ENCODE measurements at regions not wholly inside any gene's neighbourhood (a gene's known extent, or its start where the extent isn't known, plus 50 kb on each side); places are given as distances from the start of the nearest gene placed in this dataset.

DNA sequence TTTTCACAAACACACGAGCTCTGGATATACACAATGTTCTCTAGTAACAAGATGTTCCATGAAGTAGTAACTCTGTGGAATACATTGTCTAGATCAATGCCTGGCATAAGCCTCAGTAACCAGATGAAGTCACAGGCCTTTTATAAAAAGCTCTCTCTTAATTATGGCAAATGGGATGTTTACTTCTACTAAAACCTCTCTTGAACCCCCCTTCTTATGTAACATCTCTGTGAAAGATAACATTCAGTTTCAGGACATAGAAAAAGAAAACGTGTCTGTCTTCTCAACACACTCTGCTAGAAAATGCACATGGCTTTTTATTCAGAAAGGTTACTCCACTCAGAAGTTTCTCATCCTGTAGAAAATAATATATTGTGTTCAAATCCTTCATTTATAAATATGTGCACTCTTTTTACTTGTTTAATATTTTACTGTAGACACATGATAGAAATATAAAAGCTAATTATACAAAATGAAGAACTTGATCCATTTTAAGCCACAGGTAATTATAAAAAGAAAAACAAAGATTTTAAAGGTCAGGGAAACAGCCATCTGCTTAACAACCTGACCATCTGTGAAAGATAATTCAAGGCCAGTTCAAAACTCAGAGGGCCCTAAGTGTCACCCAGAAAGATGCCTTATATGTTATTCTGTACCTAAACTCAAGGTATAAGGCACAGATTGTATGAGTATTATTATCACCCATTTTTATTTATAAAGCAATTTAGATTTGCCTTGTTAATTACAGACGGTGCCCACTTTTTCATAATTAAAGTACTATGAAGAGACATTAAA lies 812.0 kb downstream of the CDH18 start:
- no peak overlapping the region for H2BK20ac ChIP-seq (ENCODE audit: low read length)
- no peak overlapping the region for H2BK120ac ChIP-seq (replicated peaks; ENCODE audit: low read depth, low read length)
- no peaks in the 10 kb centered on the region for H3K79me1 ChIP-seq (ENCODE audit: low read depth, low read length)
- TF ChIP-seq BCL11A (IDR thresholded peaks at IDR 0.05; ENCODE audit: low read depth in 2 of 2, low read length in 2 of 2) (no peak), RBBP5 (IDR thresholded peaks at IDR 0.05; ENCODE audit: borderline replicate concordance, low read depth, low read length) (no peak), SP4 (IDR thresholded peaks at IDR 0.05; ENCODE audit: low read length) (no peak), RNF2 (IDR thresholded peaks at IDR 0.05; ENCODE audit: borderline replicate concordance, low read depth, low read length, missing control alignments, poor library complexity, severe bottlenecking) (no peak), CHD2 (IDR thresholded peaks at IDR 0.05; ENCODE audit: low read length) (no peak), RFX5 (IDR thresholded peaks at IDR 0.05; ENCODE audit: borderline replicate concordance, low read depth, low read length) (no peak), EP300 (IDR thresholded peaks at IDR 0.05; ENCODE audit: borderline replicate concordance in 1 of 2, low read depth in 2 of 2, low read length in 2 of 2) (no peak), PHF8 (conservative IDR thresholded peaks at IDR 0.05; ENCODE audit: low read depth, low read length) (no peak), TAF7 (optimal IDR thresholded peaks at IDR 0.05; ENCODE audit: borderline replicate concordance, low read depth, low read length) (no peak), SP1 (IDR thresholded peaks at IDR 0.05; ENCODE audit: low read depth, low read length) (no peak), SIRT6 (IDR thresholded peaks at IDR 0.05; ENCODE audit: low read length) (no peak), POU5F1 (IDR thresholded peaks at IDR 0.05; ENCODE audit: low read depth, low read length) (no peak)
- TF ChIP-seq, protein P1, sequence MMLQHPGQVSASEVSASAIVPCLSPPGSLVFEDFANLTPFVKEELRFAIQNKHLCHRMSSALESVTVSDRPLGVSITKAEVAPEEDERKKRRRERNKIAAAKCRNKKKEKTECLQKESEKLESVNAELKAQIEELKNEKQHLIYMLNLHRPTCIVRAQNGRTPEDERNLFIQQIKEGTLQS (IDR thresholded peaks at IDR 0.05; ENCODE audit: insufficient read depth, low read depth, low read length): no peak
- POLR2A ChIA-PET (ENCODE audit: partially characterized antibody): no interaction called here
- H3K18ac ChIP-seq (ENCODE audit: extremely low read depth, low read length): no peak overlapping the region
- DNase-seq (ENCODE audit: low read depth in 1 of 2, low spot score in 2 of 2) (no peak), FAIRE-seq (no peak)
- no peak overlapping the region for H3K56ac ChIP-seq (replicated peaks; ENCODE audit: insufficient read length, low read depth, low read length)
- H2AK5ac ChIP-seq (ENCODE audit: low read depth, low read length): no peak overlapping the region
- no peaks in the 10 kb centered on the region for H3K9me3 ChIP-seq (ENCODE audit: insufficient read depth in 2 of 2, low read depth in 1 of 2, low read length in 1 of 2)
- no peak overlapping the region for H2AFZ ChIP-seq (ENCODE audit: low read length)
- no peak overlapping the region for H3K4me3 ChIP-seq (ENCODE audit: extremely low read depth in 1 of 4, insufficient read depth in 2 of 4, low read depth in 3 of 4, low read length in 4 of 4)
- H3K27ac ChIP-seq (ENCODE audit: low read depth, low read length): no peak overlapping the region
- H4K91ac ChIP-seq (replicated peaks; ENCODE audit: insufficient read length, low read length): no peak overlapping the region
- no peak overlapping the region for H3K23ac ChIP-seq (ENCODE audit: insufficient read length)
- H4K20me1 ChIP-seq (replicated peaks in 1 of 2; ENCODE audit: control insufficient read depth in 1 of 2, insufficient read depth in 2 of 2, low read length in 2 of 2): no peaks in the 10 kb centered on the region
- H3K4me2 ChIP-seq (ENCODE audit: insufficient read depth in 1 of 2, low read depth in 2 of 2, low read length in 2 of 2): no peak overlapping the region
- no peak overlapping the region for H3K14ac ChIP-seq (ENCODE audit: insufficient read length)
- H2BK5ac ChIP-seq (ENCODE audit: low read depth, low read length): no peak overlapping the region
- H3K4ac ChIP-seq (replicated peaks; ENCODE audit: insufficient read length, low read depth, low read length): no peak overlapping the region
- no peaks in the 10 kb centered on the region for H3K36me3 ChIP-seq (ENCODE audit: control insufficient read depth in 2 of 4, insufficient read depth in 4 of 4, low read length in 3 of 4)
- H2BK15ac ChIP-seq (ENCODE audit: low read length): no peak overlapping the region
- H2BK12ac ChIP-seq (ENCODE audit: low read depth, low read length): no peak overlapping the region
- H3K27me3 ChIP-seq (replicated peaks in 1 of 4; ENCODE audit: control insufficient read depth in 3 of 4, extremely low read depth in 1 of 4, insufficient read depth in 3 of 4, low read length in 3 of 4): no peaks in the 10 kb centered on the region
- H4K8ac ChIP-seq (ENCODE audit: extremely low read depth, insufficient read depth, low read length): no peak overlapping the region
- H3K23me2 ChIP-seq (ENCODE audit: low read depth, low read length): no peaks in the 10 kb centered on the region
- no peak overlapping the region for H3K9ac ChIP-seq (replicated peaks in 1 of 4; ENCODE audit: extremely low read depth in 1 of 4, low read depth in 3 of 4, low read length in 3 of 4)
- H3K79me2 ChIP-seq (ENCODE audit: control insufficient read depth in 1 of 2, insufficient read depth in 2 of 2, low read length in 2 of 2): no peaks in the 10 kb centered on the region
- 52% methylated on average over 3 of the region's 3 CpGs; no CpG with 5 or more reads in 1 of the 2 experiments for WGBS, 2 experiments (ENCODE audit: extremely low coverage in 1 of 2, insufficient coverage in 1 of 2, insufficient read length in 1 of 2, insufficient replicate concordance in 2 of 2, low coverage in 1 of 2, low lambda C conversion rate in 2 of 2, missing lambda C conversion rate in 1 of 2)
- CTCF ChIA-PET (ENCODE audit: partially characterized antibody): interaction anchor here (0.6 kb wide), 1 partner anchor 42 kb away, joined by 3 read pairs; no protein-coding TSS in a partner anchor
- H4K5ac ChIP-seq (ENCODE audit: insufficient read length, low read depth, low read length): no peak overlapping the region
- H3K4me1 ChIP-seq (replicated peaks in 1 of 4; ENCODE audit: control insufficient read depth in 3 of 4, insufficient read depth in 4 of 4, low read length in 3 of 4): no peaks in the 10 kb centered on the region

Data from H1 (cell line).